Nucleus accumbens (tissue), 56 donors: ENCODE measurements at regions not wholly inside any gene's neighbourhood (a gene's known extent, or its start where the extent isn't known, plus 50 kb on each side); places are given as distances from the start of the nearest gene placed in this dataset.

Experiments
- DNase-seq, 56 donors: peaks; one replicate each; lab custom pipeline; 2025; lab: John Stamatoyannopoulos, UW

- no peak for DNase-seq
Observed at GRCh38 chr7:46953008-46953407, 628.9 kb downstream of the TNS3 start.

GRCh38 chr7:46949270-46949931, 632.5 kb downstream of the TNS3 start:
- DNase-seq = no peak

GRCh38 chr7:46948716-46949115, 633.2 kb downstream of the TNS3 start:
- DNase-seq = no peak

- no peak for DNase-seq
Observed at GRCh38 chr7:46945328-46945727, 636.6 kb downstream of the TNS3 start.

GRCh38 chr7:46943996-46944395, 637.9 kb downstream of the TNS3 start:
- DNase-seq = no peak

GRCh38 chr7:46942574-46942973, 639.3 kb downstream of the TNS3 start:
- no peak for DNase-seq

- DNase-seq = no peak
Observed at GRCh38 chr7:46940178-46940577, 641.7 kb downstream of the TNS3 start.

GRCh38 chr7:46939558-46939957, 642.4 kb downstream of the TNS3 start:
- no peak for DNase-seq

- DNase-seq = no peak
Observed at GRCh38 chr7:46939089-46939488, 642.8 kb downstream of the TNS3 start.

GRCh38 chr7:46937826-46938225, 644.1 kb downstream of the TNS3 start:
- no peak for DNase-seq

- no peak for DNase-seq
Observed at GRCh38 chr7:46934198-46934825, 647.6 kb downstream of the TNS3 start.

- no peak for DNase-seq
Observed at GRCh38 chr7:46933596-46933995, 648.3 kb downstream of the TNS3 start.

- no peak for DNase-seq
Observed at GRCh38 chr7:46932676-46933424, 649.1 kb downstream of the TNS3 start.

GRCh38 chr7:46932306-46932675, 649.6 kb downstream of the TNS3 start:
- DNase-seq = no peak

- no peak for DNase-seq
Observed at GRCh38 chr7:46930366-46930765, 651.5 kb downstream of the TNS3 start.

- DNase-seq = no peak
Observed at GRCh38 chr7:46929359-46929758, 652.6 kb downstream of the TNS3 start.

GRCh38 chr7:46928719-46929118, 653.2 kb downstream of the TNS3 start:
- no peak for DNase-seq

- DNase-seq = no peak
Observed at GRCh38 chr7:46927131-46927810, 654.6 kb downstream of the TNS3 start.

GRCh38 chr7:46916581-46916980, 665.3 kb downstream of the TNS3 start:
- DNase-seq = no peak

- DNase-seq = no peak
Observed at GRCh38 chr7:46912692-46913091, 669.2 kb downstream of the TNS3 start.

GRCh38 chr7:46909601-46910051, 672.3 kb downstream of the TNS3 start:
- DNase-seq = no peak
